ENCODE measurements at regions not wholly inside any gene's neighbourhood (a gene's known extent, or its start where the extent isn't known, plus 50 kb on each side); places are given as distances from the start of the nearest gene placed in this dataset.

DNA sequence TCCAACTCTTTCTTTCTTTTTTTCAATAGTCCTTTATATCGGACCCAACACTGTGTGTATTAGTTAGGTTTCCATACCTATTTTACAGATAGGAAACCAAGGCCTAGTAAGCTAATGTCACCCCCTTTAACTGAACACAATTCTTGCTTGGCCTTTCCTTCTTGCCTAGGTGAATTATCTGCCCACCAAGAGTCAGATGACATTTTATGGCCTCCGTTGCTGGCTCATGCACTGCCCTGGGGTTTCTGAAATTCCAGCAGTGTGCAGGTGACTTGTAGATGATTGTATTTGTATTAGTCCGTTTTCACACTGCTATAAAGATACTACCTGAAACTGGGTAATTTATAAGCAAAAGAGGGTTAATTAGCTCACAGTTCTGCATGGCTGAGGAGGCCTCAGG is 293.8 kb downstream of the GAS1 start:
- intact Hi-C loops (cut with DNase I; ENCODE audit: low total_unique reads), result no loop called here
- no peak overlapping the region for H3K27ac ChIP-seq
- H3K36me3 ChIP-seq (ENCODE audit: low read depth, missing control alignments), result no peaks in the 10 kb centered on the region
- no peak overlapping the region for H3K4me3 ChIP-seq
- no peaks in the 10 kb centered on the region for H3K4me1 ChIP-seq
- H3K27me3 ChIP-seq, result no peaks in the 10 kb centered on the region
- WGBS, 2 donors, result 62 to 92% methylated on average over 3 of the region's 3 CpGs
- H3K9me3 ChIP-seq, result no peaks in the 10 kb centered on the region
- no peak for DNase-seq
- TF ChIP-seq, protein P1, sequence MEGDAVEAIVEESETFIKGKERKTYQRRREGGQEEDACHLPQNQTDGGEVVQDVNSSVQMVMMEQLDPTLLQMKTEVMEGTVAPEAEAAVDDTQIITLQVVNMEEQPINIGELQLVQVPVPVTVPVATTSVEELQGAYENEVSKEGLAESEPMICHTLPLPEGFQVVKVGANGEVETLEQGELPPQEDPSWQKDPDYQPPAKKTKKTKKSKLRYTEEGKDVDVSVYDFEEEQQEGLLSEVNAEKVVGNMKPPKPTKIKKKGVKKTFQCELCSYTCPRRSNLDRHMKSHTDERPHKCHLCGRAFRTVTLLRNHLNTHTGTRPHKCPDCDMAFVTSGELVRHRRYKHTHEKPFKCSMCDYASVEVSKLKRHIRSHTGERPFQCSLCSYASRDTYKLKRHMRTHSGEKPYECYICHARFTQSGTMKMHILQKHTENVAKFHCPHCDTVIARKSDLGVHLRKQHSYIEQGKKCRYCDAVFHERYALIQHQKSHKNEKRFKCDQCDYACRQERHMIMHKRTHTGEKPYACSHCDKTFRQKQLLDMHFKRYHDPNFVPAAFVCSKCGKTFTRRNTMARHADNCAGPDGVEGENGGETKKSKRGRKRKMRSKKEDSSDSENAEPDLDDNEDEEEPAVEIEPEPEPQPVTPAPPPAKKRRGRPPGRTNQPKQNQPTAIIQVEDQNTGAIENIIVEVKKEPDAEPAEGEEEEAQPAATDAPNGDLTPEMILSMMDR (IDR thresholded peaks at IDR 0.05), result no peak
- no peak for TF ChIP-seq POLR2A (IDR thresholded peaks at IDR 0.05)

DNA sequence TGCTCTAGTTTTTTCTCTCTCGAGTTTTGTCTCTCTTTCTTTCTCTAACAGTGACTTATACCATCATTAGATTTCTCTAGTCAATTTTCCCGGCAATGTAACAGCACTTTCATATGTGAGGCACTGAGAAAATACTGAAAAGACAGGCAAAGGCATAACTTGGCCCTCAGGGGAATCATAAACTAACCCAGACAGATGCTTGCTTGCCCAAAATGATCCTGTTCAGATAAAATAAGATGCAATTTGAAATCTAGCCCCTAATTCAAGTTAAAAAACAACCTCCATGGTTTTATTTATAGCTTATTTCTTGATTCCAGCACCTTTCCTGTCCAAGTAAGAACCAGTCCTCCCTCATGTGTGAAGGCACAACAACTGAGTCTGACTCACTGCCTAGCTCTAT is 294.6 kb downstream of the GAS1 start:
- TF ChIP-seq, protein P1 (IDR thresholded peaks at IDR 0.05), result no peak
- no peak for TF ChIP-seq POLR2A (IDR thresholded peaks at IDR 0.05)
- Histone ChIP-seq H3K4me1 (no peaks in the 10 kb centered on the region), H3K9me3 (no peaks in the 10 kb centered on the region), H3K27ac (no peak overlapping the region), H3K4me3 (no peak overlapping the region), H3K36me3 (ENCODE audit: low read depth, missing control alignments) (no peaks in the 10 kb centered on the region), H3K27me3 (no peaks in the 10 kb centered on the region)
- intact Hi-C loops (cut with DNase I; ENCODE audit: low total_unique reads), result no loop called here
- no peak for DNase-seq
- 79 to 89% methylated on average over 2 of the region's 2 CpGs for WGBS, 2 donors

DNA sequence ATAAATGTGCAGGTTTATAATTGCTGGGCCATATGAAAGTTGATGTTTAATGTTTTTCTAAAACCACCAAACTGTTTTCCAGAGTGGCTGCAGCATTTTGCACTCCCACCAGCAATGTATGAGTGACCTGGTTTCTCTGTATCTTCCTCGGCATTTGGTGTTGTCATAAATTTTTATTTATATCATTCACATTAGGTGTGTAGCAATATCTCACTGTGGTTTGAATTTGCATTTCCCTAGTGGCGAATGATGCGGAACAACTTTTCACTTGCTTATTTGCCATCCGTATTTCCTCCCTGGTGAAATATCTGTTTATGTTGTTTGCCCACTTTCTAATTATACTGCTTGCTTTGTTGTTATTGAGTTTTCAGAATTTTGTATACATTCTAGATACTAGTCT is 295.7 kb upstream of the TUT7 start:
- H3K27ac ChIP-seq, result no peak overlapping the region
- intact Hi-C loops (cut with DNase I; ENCODE audit: low total_unique reads), result no loop called here
- no peaks in the 10 kb centered on the region for H3K4me1 ChIP-seq
- 92 to 94% methylated on average over 4 of the region's 4 CpGs for WGBS, 2 donors
- no peaks in the 10 kb centered on the region for H3K9me3 ChIP-seq
- no peak for DNase-seq
- H3K4me3 ChIP-seq, result no peak overlapping the region
- H3K27me3 ChIP-seq, result no peaks in the 10 kb centered on the region
- H3K36me3 ChIP-seq (ENCODE audit: low read depth, missing control alignments), result no peaks in the 10 kb centered on the region
- TF ChIP-seq, protein P1 (IDR thresholded peaks at IDR 0.05), result no peak
- TF ChIP-seq POLR2A (IDR thresholded peaks at IDR 0.05), result no peak

DNA sequence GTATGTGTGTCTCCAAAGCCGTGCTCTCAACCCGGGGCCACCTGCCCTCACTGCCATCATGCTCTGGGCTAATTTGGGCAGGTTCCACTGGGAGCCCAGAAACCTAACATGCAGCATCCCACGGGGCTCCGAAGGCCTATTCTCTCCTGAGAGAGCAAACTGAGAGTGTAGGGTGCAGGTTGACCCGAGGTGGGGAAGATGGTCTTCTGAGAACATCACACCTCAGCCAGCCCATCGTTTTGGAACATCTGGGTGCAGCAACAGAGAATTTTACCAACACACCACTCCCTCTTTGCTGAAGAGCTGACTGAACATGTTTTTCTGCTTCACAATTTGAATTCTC is 294.6 kb upstream of the TUT7 start:
- Histone ChIP-seq H3K27me3 (no peaks in the 10 kb centered on the region), H3K36me3 (ENCODE audit: low read depth, missing control alignments) (no peaks in the 10 kb centered on the region), H3K9me3 (no peaks in the 10 kb centered on the region), H3K27ac (no peak overlapping the region), H3K4me3 (no peak overlapping the region), H3K4me1 (no peaks in the 10 kb centered on the region)
- no peak for DNase-seq
- 89 to 94% methylated on average over 6 of the region's 6 CpGs for WGBS, 2 donors
- no peak for TF ChIP-seq POLR2A (IDR thresholded peaks at IDR 0.05)
- TF ChIP-seq, protein P1 (IDR thresholded peaks at IDR 0.05), result no peak
- intact Hi-C loops (cut with DNase I; ENCODE audit: low total_unique reads), result no loop called here

DNA sequence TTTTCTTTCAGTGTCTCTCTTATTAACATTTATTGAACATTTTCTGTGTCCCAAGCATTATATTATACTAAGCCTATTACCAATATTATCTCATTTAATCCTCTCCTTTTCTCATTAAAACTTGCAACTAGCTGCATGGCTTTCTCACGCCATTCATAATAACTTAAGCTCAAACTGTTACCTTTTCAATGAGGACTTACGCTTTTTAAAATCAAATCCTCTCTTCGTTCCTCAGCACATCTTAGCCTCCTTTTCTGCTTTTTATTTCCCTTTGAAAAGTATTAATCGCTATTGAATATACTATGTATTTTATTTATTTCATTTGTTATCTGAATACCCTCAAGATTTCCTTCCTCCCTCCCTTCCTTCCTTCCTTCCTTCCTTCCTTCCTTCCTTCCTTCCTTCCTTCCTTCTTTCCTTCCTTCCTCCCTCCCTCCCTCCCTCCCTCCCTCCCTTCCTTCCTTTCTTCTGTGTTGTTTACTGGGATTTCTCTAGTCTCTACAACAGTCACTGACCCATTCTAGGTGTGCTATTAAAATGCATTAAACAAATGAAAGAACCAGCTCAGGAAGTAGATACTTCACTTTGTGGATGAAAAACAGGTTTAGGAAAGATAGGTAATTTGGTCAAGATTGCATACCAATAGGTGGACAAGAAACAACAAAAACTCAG is 294.1 kb upstream of the TUT7 start:
- intact Hi-C loops (cut with DNase I; ENCODE audit: low total_unique reads), result no loop called here
- DNase-seq, result no peak
- Histone ChIP-seq H3K4me3 (no peak overlapping the region), H3K9me3 (no peaks in the 10 kb centered on the region), H3K27ac (no peak overlapping the region), H3K27me3 (no peaks in the 10 kb centered on the region), H3K36me3 (ENCODE audit: low read depth, missing control alignments) (no peaks in the 10 kb centered on the region), H3K4me1 (no peaks in the 10 kb centered on the region)
- TF ChIP-seq, protein P1 (IDR thresholded peaks at IDR 0.05), result no peak
- TF ChIP-seq POLR2A (IDR thresholded peaks at IDR 0.05), result no peak
- 89 to 99% methylated on average over 4 of the region's 4 CpGs for WGBS, 2 donors
